HCT116 (cell line): ENCODE measurements at regions not wholly inside any gene's neighbourhood (a gene's known extent, or its start where the extent isn't known, plus 50 kb on each side); places are given as distances from the start of the nearest gene placed in this dataset.

Experiments
- ATAC-seq: fragments of 200-7000 bp; cut with Tn5 transposase; 2 replicates; pipeline ENCODE4 v1.9.1; 2020; ENCODE audit warnings: mild to moderate bottlenecking, moderate library complexity
- BruUV-seq: library from RNA; stranded (reverse); fragments of 400-500 nt; replicated peaks from 2 replicates; lab custom pipeline; 2021; lab: Mats Ljungman, UMichigan
- CTCF ChIA-PET: fragments of 300-600 bp; sonication (Branson Sonifier 250); formaldehyde crosslinking; loops from one replicate; lab custom pipeline; 2021; ENCODE audit warnings: antibody characterized with exemption; lab: Charles Lee
- POLR2A ChIA-PET: fragments of 300-600, 350-600 bp; sonication (Branson Sonifier 250); formaldehyde crosslinking; loops from one replicate; lab custom pipeline; 2021; ENCODE audit warnings: antibody characterized with exemption; lab: Charles Lee
- RAD21 ChIA-PET, 2 experiments: fragments of 300-600 bp; sonication (Branson Sonifier 250); formaldehyde crosslinking; loops; one replicate each; lab custom pipeline; 2023; ENCODE audit warnings: low total read pairs in 2 of 2; ENCODE audit not compliant: uncharacterized antibody in 2 of 2, unreplicated experiment in 2 of 2, low non-redundant PET in 1 of 2; lab: Charles Lee
- DNase-seq: peaks from one replicate; pipeline ENCODE4 v3.0.0-alpha.2; 2010; ENCODE audit warnings: low read depth, low spot score
- H2AFZ ChIP-seq: fragments of 200-600 bp; shearing (Covaris generic), sonication (generic); 2 replicates; pipeline ENCODE4 v1.6.1; 2017; ENCODE audit warnings: low read depth, mixed run types, mixed read lengths, antibody characterized with exemption, low read length; ENCODE audit not compliant: poor library complexity, severe bottlenecking
- H3K27ac ChIP-seq: 2 replicates; pipeline ENCODE4 v1.5.1; 2012; ENCODE audit warnings: low read depth, low read length
- H3K27me3 ChIP-seq: fragments of 200-600 bp; sonication (generic); 2 replicates; pipeline ENCODE4 v1.6.1; 2016; ENCODE audit warnings: mixed run types, low read length, mixed read lengths; ENCODE audit not compliant: insufficient read depth
- H3K36me3 ChIP-seq, 2 experiments: fragments of 200-500 bp in 1 of 2; fragments of 200-600 bp in 1 of 2; sonication (Bioruptor generic) in 1 of 2; sonication (generic) in 1 of 2; 2 replicates each; pipeline versions ENCODE4 v1.5.1 to v1.6.1; 2014 to 2016; ENCODE audit warnings: low read length in 2 of 2, inconsistent platforms in 1 of 2, mixed read lengths in 1 of 2, mixed run types in 1 of 2; ENCODE audit not compliant: insufficient read depth in 2 of 2, control insufficient read depth in 1 of 2
- H3K4me1 ChIP-seq, 2 experiments: fragments of 200-600 bp in 1 of 2; sonication (generic) in 1 of 2; 2 replicates each; pipeline versions ENCODE4 v1.5.1 to v1.6.1; 2012 to 2017; ENCODE audit warnings: low read length in 2 of 2, inconsistent platforms in 1 of 2, mild to moderate bottlenecking in 1 of 2, mixed read lengths in 1 of 2, mixed run types in 1 of 2, moderate library complexity in 1 of 2; ENCODE audit not compliant: insufficient read depth in 2 of 2, control insufficient read depth in 1 of 2
- H3K4me2 ChIP-seq: fragments of 200-600 bp; sonication (generic); 2 replicates; pipeline ENCODE4 v1.6.1; 2017; ENCODE audit warnings: mixed run types, low read length, mixed read lengths
- H3K4me3 ChIP-seq, 2 experiments: fragments of 200-600 bp in 1 of 2; sonication (generic) in 1 of 2; replicated peaks in 1 of 2; 2 replicates each; pipeline ENCODE4 v1.5.1; 2011 to 2016; ENCODE audit warnings: low read length in 2 of 2, control low read depth in 1 of 2, low read depth in 1 of 2, mild to moderate bottlenecking in 1 of 2, mixed read lengths in 1 of 2, mixed run types in 1 of 2
- H3K79me2 ChIP-seq: fragments of 200-600 bp; sonication (generic); 2 replicates; pipeline ENCODE4 v1.6.1; 2017; ENCODE audit warnings: mild to moderate bottlenecking, mixed run types, low read length, moderate library complexity, mixed read lengths; ENCODE audit not compliant: insufficient read depth
- H3K9ac ChIP-seq: fragments of 200-600 bp; sonication (generic); 2 replicates; pipeline ENCODE4 v1.6.1; 2016; ENCODE audit warnings: low read length, mixed read lengths
- H3K9me2 ChIP-seq: fragments of 200-600 bp; sonication (generic), shearing (Covaris generic); 2 replicates; pipeline ENCODE4 v1.6.1; 2017; ENCODE audit warnings: mixed run types, mild to moderate bottlenecking, moderate library complexity; ENCODE audit not compliant: insufficient read depth
- H3K9me3 ChIP-seq, 2 experiments: fragments of 200-500 bp in 1 of 2; fragments of 200-600 bp in 1 of 2; sonication (Bioruptor generic) in 1 of 2; sonication (generic) in 1 of 2; 2 replicates each; pipeline ENCODE4 v1.6.1; 2014 to 2017; ENCODE audit warnings: low read length in 2 of 2, mixed read lengths in 2 of 2, inconsistent platforms in 1 of 2, low read depth in 1 of 2, mild to moderate bottlenecking in 1 of 2, mixed run types in 1 of 2, moderate library complexity in 1 of 2; ENCODE audit not compliant: control insufficient read depth in 1 of 2, insufficient read depth in 1 of 2
- H4K20me1 ChIP-seq: fragments of 200-600 bp; sonication (generic), shearing (Covaris generic); 2 replicates; pipeline ENCODE4 v1.6.1; 2017; ENCODE audit warnings: mixed run types, mild to moderate bottlenecking, moderate library complexity; ENCODE audit not compliant: insufficient read depth
- CBX3 ChIP-seq: IDR thresholded peaks from 2 replicates; pipeline ENCODE4 v1.6.1; 2012; ENCODE audit warnings: low read depth
- CEBPB ChIP-seq: IDR thresholded peaks from 2 replicates; pipeline ENCODE4 v1.6.1; 2012; ENCODE audit warnings: low read depth
- ELF1 ChIP-seq: IDR thresholded peaks from 2 replicates; pipeline ENCODE4 v1.6.1; 2012; ENCODE audit warnings: low read depth, borderline replicate concordance
- EZH2 ChIP-seq: fragments of 200-600 bp; sonication (generic); IDR thresholded peaks from 2 replicates; pipeline ENCODE4 v1.6.1; 2017; ENCODE audit warnings: antibody characterized with exemption, mixed run types
- FOSL1 ChIP-seq: IDR thresholded peaks from 2 replicates; pipeline ENCODE4 v1.6.1; 2012; ENCODE audit warnings: low read depth
- POLR2A ChIP-seq: IDR thresholded peaks from 2 replicates; pipeline ENCODE4 v1.7.0; 2011; ENCODE audit warnings: borderline replicate concordance; ENCODE audit not compliant: insufficient read depth, insufficient read length; ENCODE audit errors: extremely low read depth
- POLR2AphosphoS5 ChIP-seq: IDR thresholded peaks from 2 replicates; pipeline ENCODE4 v1.6.1; 2011; ENCODE audit warnings: mild to moderate bottlenecking, low read depth, low read length, moderate library complexity
- RAD21 ChIP-seq: IDR thresholded peaks from 2 replicates; pipeline ENCODE4 v1.6.1; 2012; ENCODE audit warnings: low read depth, mild to moderate bottlenecking
- SIN3A ChIP-seq: IDR thresholded peaks from 2 replicates; pipeline ENCODE4 v1.6.1; 2012; ENCODE audit warnings: low read depth
- SP1 ChIP-seq: IDR thresholded peaks from 2 replicates; pipeline ENCODE4 v1.6.1; 2012; ENCODE audit warnings: low read depth
- SRF ChIP-seq: IDR thresholded peaks from 2 replicates; pipeline ENCODE4 v1.6.1; 2012; ENCODE audit warnings: low read depth
- TCF7L2 ChIP-seq: IDR thresholded peaks from 2 replicates; pipeline ENCODE4 v1.7.0; 2011; ENCODE audit warnings: borderline replicate concordance, inconsistent platforms; ENCODE audit not compliant: insufficient read depth, insufficient read length; ENCODE audit errors: extremely low read depth
- ZFX ChIP-seq: fragments of 450-650 bp; IDR thresholded peaks from 2 replicates; pipeline ENCODE4 v1.6.1; 2017
- intact Hi-C: fragments of 100-400 bp; cut with micrococcal nuclease; formaldehyde crosslinking; loops from 2 replicates; pipeline ENCODE4 v1.10.0; 2022
- TF ChIP-seq, protein P1 (sequence below), 3 experiments: fragments of 200-600 bp in 1 of 3; sonication (generic) in 1 of 3; IDR thresholded peaks in 2 of 3; conservative IDR thresholded peaks in 1 of 3; 2 replicates each; pipeline ENCODE4 v1.5.1; 2012 to 2017; ENCODE audit warnings: low read depth in 2 of 3, low read length in 2 of 3, antibody characterized with exemption in 1 of 3, borderline replicate concordance in 1 of 3, control low read depth in 1 of 3, mild to moderate bottlenecking in 1 of 3, mixed read lengths in 1 of 3, mixed run types in 1 of 3, moderate library complexity in 1 of 3; ENCODE audit not compliant: insufficient read depth in 1 of 3
- TF ChIP-seq, protein P2 (sequence below): IDR thresholded peaks from 2 replicates; pipeline ENCODE4 v1.6.1; 2012
- TF ChIP-seq, protein P3 (sequence below): IDR thresholded peaks from 2 replicates; pipeline ENCODE4 v1.6.1; 2012
- TF ChIP-seq, protein P4 (sequence below): IDR thresholded peaks from 2 replicates; pipeline ENCODE4 v1.6.1; 2012; ENCODE audit warnings: low read depth

- H3K4me1 ChIP-seq, result no peaks in the 10 kb centered on the region
- H3K27ac ChIP-seq, result no peak overlapping the region
- ChIA-PET CTCF (no interaction called here), POLR2A (no interaction called here), RAD21 (no interaction called here)
- no peak for ATAC-seq
- no peaks in the 10 kb centered on the region for H4K20me1 ChIP-seq
- H3K4me3 ChIP-seq, result no peak overlapping the region
- intact Hi-C loops, result loop anchor here (10.0 kb wide), 1 partner anchor 490 kb away; no protein-coding TSS in a partner anchor
- BruUV-seq, result no TSS peak
- no peak overlapping the region for H3K4me2 ChIP-seq
- no peak for TF ChIP-seq ZFX
- no peak for TF ChIP-seq SRF
- TF ChIP-seq, protein P1, sequence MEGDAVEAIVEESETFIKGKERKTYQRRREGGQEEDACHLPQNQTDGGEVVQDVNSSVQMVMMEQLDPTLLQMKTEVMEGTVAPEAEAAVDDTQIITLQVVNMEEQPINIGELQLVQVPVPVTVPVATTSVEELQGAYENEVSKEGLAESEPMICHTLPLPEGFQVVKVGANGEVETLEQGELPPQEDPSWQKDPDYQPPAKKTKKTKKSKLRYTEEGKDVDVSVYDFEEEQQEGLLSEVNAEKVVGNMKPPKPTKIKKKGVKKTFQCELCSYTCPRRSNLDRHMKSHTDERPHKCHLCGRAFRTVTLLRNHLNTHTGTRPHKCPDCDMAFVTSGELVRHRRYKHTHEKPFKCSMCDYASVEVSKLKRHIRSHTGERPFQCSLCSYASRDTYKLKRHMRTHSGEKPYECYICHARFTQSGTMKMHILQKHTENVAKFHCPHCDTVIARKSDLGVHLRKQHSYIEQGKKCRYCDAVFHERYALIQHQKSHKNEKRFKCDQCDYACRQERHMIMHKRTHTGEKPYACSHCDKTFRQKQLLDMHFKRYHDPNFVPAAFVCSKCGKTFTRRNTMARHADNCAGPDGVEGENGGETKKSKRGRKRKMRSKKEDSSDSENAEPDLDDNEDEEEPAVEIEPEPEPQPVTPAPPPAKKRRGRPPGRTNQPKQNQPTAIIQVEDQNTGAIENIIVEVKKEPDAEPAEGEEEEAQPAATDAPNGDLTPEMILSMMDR (IDR thresholded peaks at IDR 0.05 in 2 of 3, conservative IDR thresholded peaks at IDR 0.05 in 1 of 3; ENCODE audit: borderline replicate concordance in 1 of 3, insufficient read depth in 1 of 3, low read depth in 2 of 3, low read length in 2 of 3), result no peak
- no peak for TF ChIP-seq RAD21
- TF ChIP-seq FOSL1, result no peak
- TF ChIP-seq, protein P2, sequence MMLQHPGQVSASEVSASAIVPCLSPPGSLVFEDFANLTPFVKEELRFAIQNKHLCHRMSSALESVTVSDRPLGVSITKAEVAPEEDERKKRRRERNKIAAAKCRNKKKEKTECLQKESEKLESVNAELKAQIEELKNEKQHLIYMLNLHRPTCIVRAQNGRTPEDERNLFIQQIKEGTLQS, result no peak
- no peak for TF ChIP-seq POLR2AphosphoS5
- no peak for TF ChIP-seq TCF7L2
- no peak for TF ChIP-seq POLR2A
- TF ChIP-seq EZH2, result no peak
- TF ChIP-seq, protein P3, sequence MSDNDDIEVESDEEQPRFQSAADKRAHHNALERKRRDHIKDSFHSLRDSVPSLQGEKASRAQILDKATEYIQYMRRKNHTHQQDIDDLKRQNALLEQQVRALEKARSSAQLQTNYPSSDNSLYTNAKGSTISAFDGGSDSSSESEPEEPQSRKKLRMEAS, result no peak
- no peak for TF ChIP-seq CBX3
- TF ChIP-seq SIN3A, result no peak
- no peak for TF ChIP-seq ELF1
- TF ChIP-seq CEBPB, result no peak
- no peak for TF ChIP-seq SP1
- TF ChIP-seq, protein P4, sequence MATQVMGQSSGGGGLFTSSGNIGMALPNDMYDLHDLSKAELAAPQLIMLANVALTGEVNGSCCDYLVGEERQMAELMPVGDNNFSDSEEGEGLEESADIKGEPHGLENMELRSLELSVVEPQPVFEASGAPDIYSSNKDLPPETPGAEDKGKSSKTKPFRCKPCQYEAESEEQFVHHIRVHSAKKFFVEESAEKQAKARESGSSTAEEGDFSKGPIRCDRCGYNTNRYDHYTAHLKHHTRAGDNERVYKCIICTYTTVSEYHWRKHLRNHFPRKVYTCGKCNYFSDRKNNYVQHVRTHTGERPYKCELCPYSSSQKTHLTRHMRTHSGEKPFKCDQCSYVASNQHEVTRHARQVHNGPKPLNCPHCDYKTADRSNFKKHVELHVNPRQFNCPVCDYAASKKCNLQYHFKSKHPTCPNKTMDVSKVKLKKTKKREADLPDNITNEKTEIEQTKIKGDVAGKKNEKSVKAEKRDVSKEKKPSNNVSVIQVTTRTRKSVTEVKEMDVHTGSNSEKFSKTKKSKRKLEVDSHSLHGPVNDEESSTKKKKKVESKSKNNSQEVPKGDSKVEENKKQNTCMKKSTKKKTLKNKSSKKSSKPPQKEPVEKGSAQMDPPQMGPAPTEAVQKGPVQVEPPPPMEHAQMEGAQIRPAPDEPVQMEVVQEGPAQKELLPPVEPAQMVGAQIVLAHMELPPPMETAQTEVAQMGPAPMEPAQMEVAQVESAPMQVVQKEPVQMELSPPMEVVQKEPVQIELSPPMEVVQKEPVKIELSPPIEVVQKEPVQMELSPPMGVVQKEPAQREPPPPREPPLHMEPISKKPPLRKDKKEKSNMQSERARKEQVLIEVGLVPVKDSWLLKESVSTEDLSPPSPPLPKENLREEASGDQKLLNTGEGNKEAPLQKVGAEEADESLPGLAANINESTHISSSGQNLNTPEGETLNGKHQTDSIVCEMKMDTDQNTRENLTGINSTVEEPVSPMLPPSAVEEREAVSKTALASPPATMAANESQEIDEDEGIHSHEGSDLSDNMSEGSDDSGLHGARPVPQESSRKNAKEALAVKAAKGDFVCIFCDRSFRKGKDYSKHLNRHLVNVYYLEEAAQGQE, result no peak
- no peaks in the 10 kb centered on the region for H3K79me2 ChIP-seq
- no peak overlapping the region for H3K9ac ChIP-seq
- no peak for DNase-seq
- H2AFZ ChIP-seq, result no peak overlapping the region
- no peaks in the 10 kb centered on the region for H3K27me3 ChIP-seq
- no peaks in the 10 kb centered on the region for H3K9me2 ChIP-seq
- H3K9me3 ChIP-seq, result no peaks in the 10 kb centered on the region; a peak in 1 of 4 replicates
- no peaks in the 10 kb centered on the region for H3K36me3 ChIP-seq
Measured at GRCh38 chr13:71214821-71215220, 652.2 kb downstream of the DACH1 start.
